ENCODE measurements at regions not wholly inside any gene's neighbourhood (a gene's known extent, or its start where the extent isn't known, plus 50 kb on each side); places are given as distances from the start of the nearest gene placed in this dataset.
"Not testable (repeated sequence)": the region's sequence is repeated elsewhere in the genome, so short reads cannot be mapped to it uniquely, and the experiment has no call there.

- no peak for DNase-seq (ENCODE audit: low read depth)
Measured at GRCh38 chr2:4139316-4139715, 435.9 kb downstream of the DCDC2C start.

GRCh38 chr2:4139731-4140130 is 436.4 kb downstream of the DCDC2C start:
- DNase-seq (ENCODE audit: low read depth), result no peak

DNA sequence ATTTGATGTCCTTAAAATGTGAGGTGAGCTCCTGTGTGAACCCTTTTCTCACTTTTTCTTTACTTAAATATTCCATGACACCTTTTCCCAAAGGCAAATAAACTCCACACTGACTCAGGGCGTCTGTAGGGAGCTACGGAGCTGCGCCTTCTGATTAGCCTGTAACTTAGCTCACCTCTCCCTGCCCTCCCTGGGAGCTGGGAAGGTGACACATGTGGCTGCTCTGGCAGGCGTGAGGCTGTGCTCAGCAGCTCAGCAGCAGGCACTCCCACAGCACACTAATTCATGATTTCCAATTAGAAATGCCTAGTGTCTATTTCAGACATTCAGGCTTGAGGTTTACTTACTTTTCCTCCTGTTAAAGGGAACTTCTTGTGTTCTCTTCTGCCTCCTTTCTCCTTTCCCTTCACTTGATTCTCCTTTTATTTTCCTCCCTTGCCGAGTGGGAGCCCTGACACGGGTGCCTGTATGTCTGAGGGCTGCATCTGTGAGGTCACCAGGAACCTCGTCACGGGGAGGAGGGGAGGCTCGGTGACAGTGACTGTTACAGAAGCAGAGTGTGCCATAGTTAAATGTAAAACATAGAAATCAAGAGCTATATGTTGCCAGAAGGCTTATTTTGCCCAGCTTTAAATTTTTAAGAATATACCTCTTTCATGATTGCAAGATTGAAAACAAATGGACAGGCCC is 437.1 kb downstream of the DCDC2C start:
- no peak for DNase-seq (ENCODE audit: low read depth)

- no peak for DNase-seq (ENCODE audit: low read depth)
Measured at GRCh38 chr2:4144731-4145130, 441.4 kb downstream of the DCDC2C start.

DNA sequence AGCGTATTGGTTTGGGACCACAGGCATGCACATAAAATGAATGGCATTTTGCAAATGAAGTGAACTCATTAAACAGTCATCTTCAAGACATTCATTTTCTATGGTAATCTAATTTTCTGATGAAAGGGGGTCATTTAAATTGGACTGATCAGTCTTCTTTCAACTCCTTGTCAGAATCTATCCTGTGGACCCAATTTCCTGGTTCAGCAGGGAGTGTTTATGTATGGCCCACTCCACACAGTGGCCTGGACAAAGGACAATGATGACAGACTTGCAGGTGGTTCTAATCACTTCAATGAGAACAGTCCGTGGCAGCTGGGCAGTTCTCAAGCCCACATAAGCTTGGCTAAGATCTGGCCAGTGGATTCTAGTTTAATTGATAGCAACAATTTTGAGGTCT is 448.1 kb downstream of the DCDC2C start:
- no peak for DNase-seq (ENCODE audit: low read depth)

DNA sequence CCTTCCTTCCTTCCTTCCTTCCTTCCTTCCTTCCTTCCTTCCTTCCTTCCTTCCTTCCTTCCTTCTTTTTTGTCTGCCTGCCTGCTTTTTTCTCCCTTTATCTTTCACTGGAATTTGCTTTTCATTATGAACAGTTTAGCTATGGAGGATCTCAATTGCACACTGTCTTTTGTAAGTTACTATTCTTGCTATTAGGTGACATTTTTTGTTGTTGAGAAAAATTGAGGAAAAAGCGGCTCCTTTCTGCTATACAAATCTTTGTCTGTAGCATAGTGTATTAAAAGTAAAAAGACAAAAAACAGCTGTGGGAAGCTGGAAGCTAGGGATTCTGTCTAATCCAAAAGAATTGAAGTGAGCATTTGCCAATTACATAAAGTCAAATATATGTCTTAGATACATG is 448.7 kb downstream of the DCDC2C start:
- no peak for DNase-seq (ENCODE audit: low read depth)

DNA sequence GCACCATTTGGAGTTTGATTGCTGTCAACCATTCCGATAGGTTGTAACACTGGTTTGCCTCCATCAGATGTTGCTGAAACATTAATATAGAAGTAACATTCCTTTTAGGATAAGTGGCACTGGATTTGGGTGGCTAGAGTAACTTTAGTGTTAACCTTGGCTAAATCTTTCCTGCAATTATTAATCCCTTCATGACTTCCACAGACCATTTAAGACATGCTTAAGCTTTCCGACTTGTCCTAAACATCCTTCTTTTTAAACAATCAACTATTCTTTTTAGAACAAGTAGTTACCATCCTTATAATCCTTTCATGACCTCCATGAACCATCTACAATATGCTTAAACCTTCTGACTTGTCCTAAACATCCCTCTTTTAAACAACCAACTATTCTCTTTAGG is 465.5 kb downstream of the DCDC2C start:
- no peak for DNase-seq (ENCODE audit: low read depth)

DNA sequence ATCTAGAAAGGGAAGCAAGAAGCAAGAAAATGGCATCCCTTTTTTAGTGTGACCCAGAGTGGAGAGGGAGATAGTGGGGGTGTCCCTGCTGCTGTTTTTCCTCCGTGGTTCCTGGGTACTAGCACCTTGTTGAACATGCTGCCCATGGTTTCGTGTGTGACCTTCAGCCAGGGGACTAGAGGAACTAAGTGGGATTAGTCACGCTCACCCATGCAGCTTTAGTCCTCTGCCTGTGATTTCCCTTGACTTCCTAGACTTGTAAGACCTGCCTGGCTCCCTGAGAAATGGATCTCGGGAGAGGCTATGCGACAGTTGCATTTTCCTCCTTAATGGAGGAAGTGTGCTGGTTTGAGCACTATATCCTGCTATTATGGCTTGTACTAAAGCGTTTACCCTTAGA is 471.4 kb downstream of the DCDC2C start:
- no peak for DNase-seq (ENCODE audit: low read depth)

DNA sequence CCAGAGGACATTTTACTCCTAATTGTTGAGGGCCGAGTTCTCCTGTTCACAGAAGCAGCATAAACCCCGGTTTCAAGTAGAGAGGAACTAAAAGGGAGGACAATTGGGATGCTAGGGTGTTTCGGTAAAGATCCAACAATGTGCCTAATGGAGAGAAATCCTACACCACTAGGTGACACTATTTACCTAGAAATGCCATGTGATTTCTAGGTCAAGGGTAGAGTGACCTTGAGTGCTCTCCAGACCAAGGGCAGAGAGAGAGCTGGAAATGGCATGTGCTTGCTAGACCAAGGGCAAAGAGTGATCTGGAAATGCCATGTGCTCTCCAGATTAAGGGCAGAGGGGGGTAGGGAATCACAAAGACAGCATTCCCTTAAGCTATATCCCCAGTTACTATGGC is 472.0 kb downstream of the DCDC2C start:
- no peak for DNase-seq (ENCODE audit: low read depth)

- DNase-seq (ENCODE audit: low read depth), result no peak
Measured at GRCh38 chr2:4180631-4181030, 477.3 kb downstream of the DCDC2C start.

DNA sequence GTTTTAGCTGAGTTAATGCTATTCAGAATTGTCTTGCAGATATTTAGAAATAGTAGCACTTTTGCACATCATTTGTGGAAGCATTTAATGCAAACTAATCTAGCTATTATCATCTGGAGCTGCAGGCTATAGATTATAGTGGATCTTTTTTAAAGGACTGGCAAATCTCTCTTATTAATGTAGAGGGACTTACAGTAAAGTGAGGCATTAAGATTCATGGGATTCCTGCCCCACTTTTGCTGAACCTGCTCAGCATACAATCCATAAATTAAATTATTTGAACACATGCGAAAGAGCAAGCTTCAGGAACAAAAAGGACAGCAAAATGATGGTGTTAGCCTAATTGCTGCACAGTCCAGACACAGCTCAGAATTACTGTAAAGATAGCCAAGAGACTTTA is 477.7 kb downstream of the DCDC2C start:
- no peak for DNase-seq (ENCODE audit: low read depth)

- no peak for DNase-seq (ENCODE audit: low read depth)
Measured at GRCh38 chr2:4188561-4188960, 485.2 kb downstream of the DCDC2C start.

DNA sequence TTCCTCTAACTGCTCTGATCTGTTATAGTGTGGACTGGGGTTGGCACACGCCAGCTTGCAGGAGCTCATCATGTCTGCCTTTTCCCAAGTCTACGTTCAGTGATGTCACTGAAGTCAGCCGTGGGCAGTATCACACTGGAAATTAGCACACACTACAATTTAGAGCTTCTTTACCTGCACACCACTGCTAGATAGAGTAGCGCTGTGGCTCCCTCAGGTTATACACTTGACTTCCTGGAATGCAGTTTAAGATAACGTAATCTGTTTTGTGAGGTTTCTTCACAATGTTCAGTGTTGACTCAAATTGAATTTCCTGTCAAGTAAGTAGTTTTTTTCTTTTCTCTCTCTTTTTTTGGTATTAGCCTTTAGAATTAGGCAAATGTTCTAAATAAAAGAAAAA is 487.2 kb downstream of the DCDC2C start:
- no peak for DNase-seq (ENCODE audit: low read depth)

DNA sequence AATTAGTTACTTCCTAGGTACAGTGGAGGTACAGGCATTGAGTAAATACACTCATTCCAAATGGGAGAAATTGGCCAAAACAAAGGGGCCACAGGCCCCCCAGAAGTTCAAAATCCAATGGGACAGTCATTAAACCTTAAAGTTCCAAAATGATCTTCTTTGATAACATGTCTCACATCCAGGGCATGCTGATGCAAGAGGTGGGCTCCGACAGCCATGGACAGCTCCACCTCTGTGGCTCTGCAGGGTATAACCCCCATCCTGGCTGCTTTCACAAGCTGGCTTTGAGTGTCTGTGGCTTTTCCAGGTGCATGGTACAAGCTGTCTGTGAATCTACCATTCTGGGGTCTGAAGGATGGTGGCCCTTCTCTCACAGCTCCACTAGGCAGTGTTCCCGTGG is 488.7 kb downstream of the DCDC2C start:
- no peak for DNase-seq (ENCODE audit: low read depth)

GRCh38 chr2:4214444-4215205 is 511.2 kb downstream of the DCDC2C start:
- DNase-seq (ENCODE audit: low read depth), result no peak

- DNase-seq (ENCODE audit: low read depth), result no peak
Measured at GRCh38 chr2:4217737-4218136, 514.4 kb downstream of the DCDC2C start.

GRCh38 chr2:4219101-4219500 is 515.7 kb downstream of the DCDC2C start:
- no peak for DNase-seq (ENCODE audit: low read depth)

GRCh38 chr2:4219571-4219970 is 516.2 kb downstream of the DCDC2C start:
- DNase-seq (ENCODE audit: low read depth), result no peak

DNA sequence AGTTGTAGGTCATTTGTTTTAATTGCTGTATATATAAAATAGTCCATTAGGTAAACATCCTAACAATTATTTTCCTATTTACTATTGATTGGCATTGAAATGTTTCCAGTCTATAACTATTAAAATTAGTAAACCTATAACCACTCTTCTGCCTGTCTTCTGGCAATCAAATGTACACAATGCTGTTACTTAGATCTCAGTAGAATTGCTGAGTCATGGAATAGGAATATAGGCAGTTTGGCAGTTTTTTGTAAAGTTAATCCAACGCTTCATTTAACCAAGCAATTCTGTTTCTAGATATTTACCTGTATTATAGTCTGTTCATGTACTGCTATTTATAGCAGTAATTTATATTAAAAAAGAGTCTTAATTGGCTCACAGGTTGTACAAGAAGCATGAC is 518.1 kb downstream of the DCDC2C start:
- no peak for DNase-seq (ENCODE audit: low read depth)

DNA sequence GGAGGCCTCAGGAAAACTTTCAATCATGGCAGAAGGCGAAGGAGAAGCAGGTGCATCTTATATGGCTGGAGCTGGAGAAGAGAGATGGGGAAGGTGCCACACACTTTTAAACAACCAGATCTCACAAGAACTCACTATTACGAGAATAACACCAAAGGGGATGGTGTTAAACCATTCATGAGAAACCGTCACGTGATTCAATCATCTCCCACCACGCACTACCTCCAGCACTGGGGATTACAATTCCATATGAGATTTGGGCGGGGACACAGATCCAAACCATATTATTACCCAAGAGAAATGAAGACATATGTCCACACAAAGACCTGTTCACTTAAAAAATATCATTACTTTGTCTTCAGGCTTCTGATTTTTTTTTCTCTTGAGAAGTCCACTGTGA is 518.5 kb downstream of the DCDC2C start:
- DNase-seq (ENCODE audit: low read depth), result no peak

DNA sequence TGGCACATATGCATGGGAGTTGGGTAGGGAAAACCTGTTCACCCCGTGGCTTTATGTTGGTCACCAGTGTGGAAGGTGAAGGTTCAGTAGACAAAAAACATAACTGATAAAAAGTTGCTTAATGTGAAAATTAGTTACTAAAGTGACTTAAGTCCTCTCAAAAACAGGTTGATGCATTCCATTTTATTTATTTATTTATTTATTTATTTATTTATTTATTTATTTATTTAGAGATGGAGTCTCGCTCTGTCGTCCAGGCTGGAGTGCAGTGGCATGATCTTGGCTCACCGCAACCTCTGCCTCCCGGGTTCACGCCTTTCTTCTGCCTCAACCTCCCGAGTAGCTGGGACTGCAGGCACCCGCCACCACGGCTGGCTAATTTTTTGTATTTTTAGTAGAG is 541.0 kb downstream of the DCDC2C start:
- DNase-seq (ENCODE audit: low read depth), result not testable (repeated sequence)

DNA sequence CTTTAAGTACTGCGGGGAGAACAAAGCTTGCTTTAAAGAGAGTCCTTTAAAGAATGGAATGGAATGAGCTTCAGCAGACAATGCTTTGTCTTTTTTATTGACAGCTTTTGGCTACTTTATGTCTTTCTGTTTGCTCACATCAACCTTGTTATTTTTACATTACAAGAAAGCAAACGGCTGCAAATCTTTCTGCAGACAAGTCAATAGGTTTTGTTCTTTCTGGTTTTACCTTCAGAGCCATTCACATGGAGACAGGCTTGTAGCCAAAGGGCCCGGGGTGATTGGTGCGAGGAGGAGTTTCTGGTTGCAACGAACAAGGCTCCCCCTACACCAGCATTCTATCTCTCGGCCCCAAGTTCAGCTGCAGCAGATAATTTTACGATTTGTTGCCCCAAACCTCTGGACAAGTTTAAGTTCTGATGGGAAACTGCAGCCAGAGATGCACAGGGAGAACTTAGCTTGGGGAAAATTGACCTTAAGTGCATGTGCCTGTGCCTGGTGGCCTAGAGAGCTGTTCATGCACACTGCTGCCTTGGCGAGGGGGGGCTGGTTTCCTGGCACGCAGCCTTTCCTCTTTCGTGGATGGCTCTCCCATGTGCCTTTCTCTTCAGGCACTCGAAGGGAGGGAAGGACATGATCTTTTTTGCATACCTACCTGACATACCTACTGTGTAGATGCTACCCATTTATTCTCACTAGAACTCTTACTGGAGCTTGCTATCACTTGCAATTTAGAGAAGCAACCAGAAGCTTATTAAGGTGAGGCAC is 543.2 kb downstream of the DCDC2C start:
- no peak for DNase-seq (ENCODE audit: low read depth)

DNA sequence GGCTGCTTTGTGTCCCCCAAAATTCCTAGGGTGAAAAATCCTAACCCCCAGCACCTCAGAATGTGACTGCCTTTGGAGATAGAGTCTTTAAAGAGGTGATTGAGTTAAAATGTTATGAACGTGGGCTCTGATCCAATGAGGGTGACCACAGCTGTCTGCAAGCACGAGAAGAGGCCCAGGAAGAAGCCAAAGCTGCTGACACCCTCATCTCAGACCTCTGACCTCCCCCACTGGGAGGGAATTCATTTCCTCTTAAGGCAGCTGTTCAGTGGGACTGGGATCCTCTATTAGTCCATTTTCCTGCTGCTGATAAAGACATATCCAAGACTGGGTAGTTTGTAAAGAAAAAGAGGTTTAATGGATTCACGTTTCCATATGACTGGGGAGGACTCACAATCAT is 544.4 kb downstream of the DCDC2C start:
- no peak for DNase-seq (ENCODE audit: low read depth)
